GM23338 (cell line): ENCODE measurements at regions not wholly inside any gene's neighbourhood (a gene's known extent, or its start where the extent isn't known, plus 50 kb on each side); places are given as distances from the start of the nearest gene placed in this dataset.

ENCODE experiments used
- ATAC-seq: fragments of 200-7000 bp; cut with Tn5 transposase; 3 replicates; pipeline ENCODE4 v1.9.1; 2020
- DNase-seq: peaks from one replicate; pipeline ENCODE4 v3.0.0-alpha.2; 2015; ENCODE audit warnings: low spot score
- H2AFZ ChIP-seq: fragments of 200-600 bp; sonication (generic); 2 replicates; pipeline ENCODE4 v1.8.0; 2016; ENCODE audit warnings: antibody characterized with exemption, mild to moderate bottlenecking, moderate library complexity
- H3F3A ChIP-seq: fragments of 200-600 bp; sonication (generic); replicated peaks from 2 replicates; pipeline ENCODE4 v1.8.0; 2017; ENCODE audit warnings: antibody characterized with exemption, mixed run types, low read depth
- H3K27ac ChIP-seq: fragments of 200-600 bp; sonication (generic); 2 replicates; pipeline ENCODE4 v1.6.1; 2016; ENCODE audit warnings: low read depth
- H3K27me3 ChIP-seq: fragments of 200-600 bp; sonication (generic); 2 replicates; pipeline ENCODE4 v1.8.0; 2016; ENCODE audit warnings: mild to moderate bottlenecking, mixed run types, moderate library complexity; ENCODE audit not compliant: insufficient read depth
- H3K36me3 ChIP-seq: fragments of 200-600 bp; sonication (generic); 2 replicates; pipeline ENCODE4 v1.8.0; 2016; ENCODE audit warnings: mild to moderate bottlenecking; ENCODE audit not compliant: insufficient read depth
- H3K4me1 ChIP-seq: fragments of 200-600 bp; sonication (generic); 2 replicates; pipeline ENCODE4 v1.8.0; 2016; ENCODE audit warnings: mild to moderate bottlenecking, moderate library complexity; ENCODE audit not compliant: insufficient read depth
- H3K4me2 ChIP-seq: fragments of 200-600 bp; sonication (generic); 2 replicates; pipeline ENCODE4 v1.7.1; 2017; ENCODE audit warnings: mixed run types
- H3K4me3 ChIP-seq: fragments of 200-600 bp; sonication (generic); 2 replicates; pipeline ENCODE4 v1.6.1; 2016; ENCODE audit warnings: mixed run types
- H3K79me2 ChIP-seq: fragments of 200-600 bp; sonication (generic); replicated peaks from 2 replicates; pipeline ENCODE4 v1.8.0; 2017; ENCODE audit warnings: mild to moderate bottlenecking; ENCODE audit not compliant: insufficient read depth
- H3K9me2 ChIP-seq: fragments of 200-600 bp; sonication (generic); 2 replicates; pipeline ENCODE4 v1.8.0; 2017; ENCODE audit not compliant: insufficient read depth
- H4K20me1 ChIP-seq: fragments of 200-600 bp; sonication (generic); replicated peaks from 2 replicates; pipeline ENCODE4 v1.8.0; 2017; ENCODE audit warnings: mild to moderate bottlenecking; ENCODE audit not compliant: insufficient read depth
- H3K27ac Mint-ChIP-seq: 2 replicates; pipeline ENCODE4 v1.8.0; 2020; ENCODE audit warnings: inconsistent platforms, mild to moderate bottlenecking, moderate library complexity, mixed read lengths
- H3K27me3 Mint-ChIP-seq: 3 replicates; pipeline ENCODE4 v1.8.0; 2022; ENCODE audit warnings: low read depth, mild to moderate bottlenecking, moderate library complexity, mixed read lengths, inconsistent platforms; ENCODE audit not compliant: insufficient read depth, poor library complexity
- H3K36me3 Mint-ChIP-seq: 3 replicates; pipeline ENCODE4 v1.8.0; 2021; ENCODE audit warnings: low read depth, mild to moderate bottlenecking, inconsistent platforms, moderate library complexity, mixed read lengths
- H3K4me1 Mint-ChIP-seq: 3 replicates; pipeline ENCODE4 v1.8.0; 2020; ENCODE audit warnings: mild to moderate bottlenecking, inconsistent platforms, mixed read lengths
- H3K4me3 Mint-ChIP-seq: 3 replicates; pipeline ENCODE4 v1.8.0; 2021; ENCODE audit warnings: moderate library complexity, mild to moderate bottlenecking, inconsistent platforms, mixed read lengths
- H3K9me3 Mint-ChIP-seq: 3 replicates; pipeline ENCODE4 v1.8.0; 2020; ENCODE audit warnings: moderate library complexity, mild to moderate bottlenecking, inconsistent platforms, mixed read lengths
- CREB1 ChIP-seq: fragments of 250-450 bp; sonication (Bioruptor Pico); IDR thresholded peaks from 2 replicates; pipeline ENCODE4 v1.5.0; 2020; ENCODE audit warnings: low read depth, mild to moderate bottlenecking, moderate library complexity
- NANOG ChIP-seq: IDR thresholded peaks from 2 replicates; pipeline ENCODE4 v1.6.1; 2016; ENCODE audit warnings: antibody characterized with exemption, borderline replicate concordance
- POLR2AphosphoS5 ChIP-seq: IDR thresholded peaks from 2 replicates; pipeline ENCODE4 v1.6.1; 2016; ENCODE audit warnings: antibody characterized with exemption, low read depth
- STAT1 ChIP-seq: IDR thresholded peaks from one replicate; pipeline ENCODE4 v1.6.1; 2016; ENCODE audit warnings: antibody characterized with exemption; ENCODE audit not compliant: unreplicated experiment
- TF ChIP-seq, protein P1 (sequence below), 2 experiments: fragments of 200-600 bp in 1 of 2; sonication (generic) in 1 of 2; conservative IDR thresholded peaks; 2 replicates each; pipeline versions ENCODE4 v1.5.1 to v1.6.1; 2016 to 2017; ENCODE audit warnings: antibody characterized with exemption in 2 of 2, low read depth in 2 of 2, mild to moderate bottlenecking in 2 of 2, moderate library complexity in 1 of 2
- TF ChIP-seq, protein P2 (sequence below): IDR thresholded peaks from 2 replicates; pipeline ENCODE4 v1.6.1; 2016; ENCODE audit warnings: antibody characterized with exemption
- TF ChIP-seq, protein P3 (sequence below): IDR thresholded peaks from one replicate; pipeline ENCODE4 v1.6.1; 2018; ENCODE audit warnings: antibody characterized with exemption; ENCODE audit not compliant: unreplicated experiment
- TF ChIP-seq, protein P4 (sequence below): fragments of 250-450 bp; sonication (Bioruptor Pico); IDR thresholded peaks from 2 replicates; pipeline ENCODE4 v1.5.0; 2020; ENCODE audit warnings: mild to moderate bottlenecking, moderate library complexity

DNA sequence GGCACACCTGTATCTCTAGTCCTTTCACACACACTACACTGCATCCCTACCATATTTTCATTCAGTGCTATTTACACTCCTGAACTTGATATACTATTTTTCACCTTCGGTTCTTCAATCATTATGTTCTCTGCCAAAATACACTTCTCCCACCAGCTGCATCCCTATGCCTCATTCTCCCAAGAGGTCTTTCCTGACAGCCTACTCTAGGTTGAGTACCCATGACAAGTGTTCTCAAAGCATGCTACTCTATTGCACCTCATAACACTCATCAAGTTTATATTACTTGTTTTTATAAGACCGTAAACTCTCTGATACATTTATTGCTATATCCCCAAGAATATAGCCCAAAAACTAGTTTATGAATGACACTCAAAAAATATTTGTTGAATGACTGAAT, 549.5 kb downstream of the PYDC2 start:
- no peaks in the 10 kb centered on the region for H3K4me1 Mint-ChIP-seq
- H3K27me3 ChIP-seq: no peaks in the 10 kb centered on the region
- H3K4me2 ChIP-seq: no peak overlapping the region
- H3F3A ChIP-seq: no peaks in the 10 kb centered on the region
- peaks cover 5% of the 10 kb centered on the region; the same call in 1 of the 2 replicates for H3K9me2 ChIP-seq
- no peak overlapping the region for H3K27ac Mint-ChIP-seq
- no peak overlapping the region for H3K27ac ChIP-seq
- H3K4me3 ChIP-seq: no peak overlapping the region
- H3K36me3 Mint-ChIP-seq: peaks cover 7% of the 10 kb centered on the region; the same call in 1 of the 3 replicates
- no peaks in the 10 kb centered on the region for H3K36me3 ChIP-seq
- ATAC-seq (no peak), DNase-seq (no peak)
- no peaks in the 10 kb centered on the region for H4K20me1 ChIP-seq
- no peak overlapping the region for H2AFZ ChIP-seq
- TF ChIP-seq NANOG (no peak), POLR2AphosphoS5 (no peak), CREB1 (CRISPR knock-in tag) (no peak), STAT1 (no peak)
- TF ChIP-seq, protein P1, sequence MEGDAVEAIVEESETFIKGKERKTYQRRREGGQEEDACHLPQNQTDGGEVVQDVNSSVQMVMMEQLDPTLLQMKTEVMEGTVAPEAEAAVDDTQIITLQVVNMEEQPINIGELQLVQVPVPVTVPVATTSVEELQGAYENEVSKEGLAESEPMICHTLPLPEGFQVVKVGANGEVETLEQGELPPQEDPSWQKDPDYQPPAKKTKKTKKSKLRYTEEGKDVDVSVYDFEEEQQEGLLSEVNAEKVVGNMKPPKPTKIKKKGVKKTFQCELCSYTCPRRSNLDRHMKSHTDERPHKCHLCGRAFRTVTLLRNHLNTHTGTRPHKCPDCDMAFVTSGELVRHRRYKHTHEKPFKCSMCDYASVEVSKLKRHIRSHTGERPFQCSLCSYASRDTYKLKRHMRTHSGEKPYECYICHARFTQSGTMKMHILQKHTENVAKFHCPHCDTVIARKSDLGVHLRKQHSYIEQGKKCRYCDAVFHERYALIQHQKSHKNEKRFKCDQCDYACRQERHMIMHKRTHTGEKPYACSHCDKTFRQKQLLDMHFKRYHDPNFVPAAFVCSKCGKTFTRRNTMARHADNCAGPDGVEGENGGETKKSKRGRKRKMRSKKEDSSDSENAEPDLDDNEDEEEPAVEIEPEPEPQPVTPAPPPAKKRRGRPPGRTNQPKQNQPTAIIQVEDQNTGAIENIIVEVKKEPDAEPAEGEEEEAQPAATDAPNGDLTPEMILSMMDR (conservative IDR thresholded peaks at IDR 0.05; ENCODE audit: low read depth in 2 of 2): no peak
- TF ChIP-seq, protein P2, sequence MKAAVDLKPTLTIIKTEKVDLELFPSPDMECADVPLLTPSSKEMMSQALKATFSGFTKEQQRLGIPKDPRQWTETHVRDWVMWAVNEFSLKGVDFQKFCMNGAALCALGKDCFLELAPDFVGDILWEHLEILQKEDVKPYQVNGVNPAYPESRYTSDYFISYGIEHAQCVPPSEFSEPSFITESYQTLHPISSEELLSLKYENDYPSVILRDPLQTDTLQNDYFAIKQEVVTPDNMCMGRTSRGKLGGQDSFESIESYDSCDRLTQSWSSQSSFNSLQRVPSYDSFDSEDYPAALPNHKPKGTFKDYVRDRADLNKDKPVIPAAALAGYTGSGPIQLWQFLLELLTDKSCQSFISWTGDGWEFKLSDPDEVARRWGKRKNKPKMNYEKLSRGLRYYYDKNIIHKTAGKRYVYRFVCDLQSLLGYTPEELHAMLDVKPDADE: no peak
- TF ChIP-seq, protein P3, sequence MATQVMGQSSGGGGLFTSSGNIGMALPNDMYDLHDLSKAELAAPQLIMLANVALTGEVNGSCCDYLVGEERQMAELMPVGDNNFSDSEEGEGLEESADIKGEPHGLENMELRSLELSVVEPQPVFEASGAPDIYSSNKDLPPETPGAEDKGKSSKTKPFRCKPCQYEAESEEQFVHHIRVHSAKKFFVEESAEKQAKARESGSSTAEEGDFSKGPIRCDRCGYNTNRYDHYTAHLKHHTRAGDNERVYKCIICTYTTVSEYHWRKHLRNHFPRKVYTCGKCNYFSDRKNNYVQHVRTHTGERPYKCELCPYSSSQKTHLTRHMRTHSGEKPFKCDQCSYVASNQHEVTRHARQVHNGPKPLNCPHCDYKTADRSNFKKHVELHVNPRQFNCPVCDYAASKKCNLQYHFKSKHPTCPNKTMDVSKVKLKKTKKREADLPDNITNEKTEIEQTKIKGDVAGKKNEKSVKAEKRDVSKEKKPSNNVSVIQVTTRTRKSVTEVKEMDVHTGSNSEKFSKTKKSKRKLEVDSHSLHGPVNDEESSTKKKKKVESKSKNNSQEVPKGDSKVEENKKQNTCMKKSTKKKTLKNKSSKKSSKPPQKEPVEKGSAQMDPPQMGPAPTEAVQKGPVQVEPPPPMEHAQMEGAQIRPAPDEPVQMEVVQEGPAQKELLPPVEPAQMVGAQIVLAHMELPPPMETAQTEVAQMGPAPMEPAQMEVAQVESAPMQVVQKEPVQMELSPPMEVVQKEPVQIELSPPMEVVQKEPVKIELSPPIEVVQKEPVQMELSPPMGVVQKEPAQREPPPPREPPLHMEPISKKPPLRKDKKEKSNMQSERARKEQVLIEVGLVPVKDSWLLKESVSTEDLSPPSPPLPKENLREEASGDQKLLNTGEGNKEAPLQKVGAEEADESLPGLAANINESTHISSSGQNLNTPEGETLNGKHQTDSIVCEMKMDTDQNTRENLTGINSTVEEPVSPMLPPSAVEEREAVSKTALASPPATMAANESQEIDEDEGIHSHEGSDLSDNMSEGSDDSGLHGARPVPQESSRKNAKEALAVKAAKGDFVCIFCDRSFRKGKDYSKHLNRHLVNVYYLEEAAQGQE: no peak
- TF ChIP-seq, protein P4, sequence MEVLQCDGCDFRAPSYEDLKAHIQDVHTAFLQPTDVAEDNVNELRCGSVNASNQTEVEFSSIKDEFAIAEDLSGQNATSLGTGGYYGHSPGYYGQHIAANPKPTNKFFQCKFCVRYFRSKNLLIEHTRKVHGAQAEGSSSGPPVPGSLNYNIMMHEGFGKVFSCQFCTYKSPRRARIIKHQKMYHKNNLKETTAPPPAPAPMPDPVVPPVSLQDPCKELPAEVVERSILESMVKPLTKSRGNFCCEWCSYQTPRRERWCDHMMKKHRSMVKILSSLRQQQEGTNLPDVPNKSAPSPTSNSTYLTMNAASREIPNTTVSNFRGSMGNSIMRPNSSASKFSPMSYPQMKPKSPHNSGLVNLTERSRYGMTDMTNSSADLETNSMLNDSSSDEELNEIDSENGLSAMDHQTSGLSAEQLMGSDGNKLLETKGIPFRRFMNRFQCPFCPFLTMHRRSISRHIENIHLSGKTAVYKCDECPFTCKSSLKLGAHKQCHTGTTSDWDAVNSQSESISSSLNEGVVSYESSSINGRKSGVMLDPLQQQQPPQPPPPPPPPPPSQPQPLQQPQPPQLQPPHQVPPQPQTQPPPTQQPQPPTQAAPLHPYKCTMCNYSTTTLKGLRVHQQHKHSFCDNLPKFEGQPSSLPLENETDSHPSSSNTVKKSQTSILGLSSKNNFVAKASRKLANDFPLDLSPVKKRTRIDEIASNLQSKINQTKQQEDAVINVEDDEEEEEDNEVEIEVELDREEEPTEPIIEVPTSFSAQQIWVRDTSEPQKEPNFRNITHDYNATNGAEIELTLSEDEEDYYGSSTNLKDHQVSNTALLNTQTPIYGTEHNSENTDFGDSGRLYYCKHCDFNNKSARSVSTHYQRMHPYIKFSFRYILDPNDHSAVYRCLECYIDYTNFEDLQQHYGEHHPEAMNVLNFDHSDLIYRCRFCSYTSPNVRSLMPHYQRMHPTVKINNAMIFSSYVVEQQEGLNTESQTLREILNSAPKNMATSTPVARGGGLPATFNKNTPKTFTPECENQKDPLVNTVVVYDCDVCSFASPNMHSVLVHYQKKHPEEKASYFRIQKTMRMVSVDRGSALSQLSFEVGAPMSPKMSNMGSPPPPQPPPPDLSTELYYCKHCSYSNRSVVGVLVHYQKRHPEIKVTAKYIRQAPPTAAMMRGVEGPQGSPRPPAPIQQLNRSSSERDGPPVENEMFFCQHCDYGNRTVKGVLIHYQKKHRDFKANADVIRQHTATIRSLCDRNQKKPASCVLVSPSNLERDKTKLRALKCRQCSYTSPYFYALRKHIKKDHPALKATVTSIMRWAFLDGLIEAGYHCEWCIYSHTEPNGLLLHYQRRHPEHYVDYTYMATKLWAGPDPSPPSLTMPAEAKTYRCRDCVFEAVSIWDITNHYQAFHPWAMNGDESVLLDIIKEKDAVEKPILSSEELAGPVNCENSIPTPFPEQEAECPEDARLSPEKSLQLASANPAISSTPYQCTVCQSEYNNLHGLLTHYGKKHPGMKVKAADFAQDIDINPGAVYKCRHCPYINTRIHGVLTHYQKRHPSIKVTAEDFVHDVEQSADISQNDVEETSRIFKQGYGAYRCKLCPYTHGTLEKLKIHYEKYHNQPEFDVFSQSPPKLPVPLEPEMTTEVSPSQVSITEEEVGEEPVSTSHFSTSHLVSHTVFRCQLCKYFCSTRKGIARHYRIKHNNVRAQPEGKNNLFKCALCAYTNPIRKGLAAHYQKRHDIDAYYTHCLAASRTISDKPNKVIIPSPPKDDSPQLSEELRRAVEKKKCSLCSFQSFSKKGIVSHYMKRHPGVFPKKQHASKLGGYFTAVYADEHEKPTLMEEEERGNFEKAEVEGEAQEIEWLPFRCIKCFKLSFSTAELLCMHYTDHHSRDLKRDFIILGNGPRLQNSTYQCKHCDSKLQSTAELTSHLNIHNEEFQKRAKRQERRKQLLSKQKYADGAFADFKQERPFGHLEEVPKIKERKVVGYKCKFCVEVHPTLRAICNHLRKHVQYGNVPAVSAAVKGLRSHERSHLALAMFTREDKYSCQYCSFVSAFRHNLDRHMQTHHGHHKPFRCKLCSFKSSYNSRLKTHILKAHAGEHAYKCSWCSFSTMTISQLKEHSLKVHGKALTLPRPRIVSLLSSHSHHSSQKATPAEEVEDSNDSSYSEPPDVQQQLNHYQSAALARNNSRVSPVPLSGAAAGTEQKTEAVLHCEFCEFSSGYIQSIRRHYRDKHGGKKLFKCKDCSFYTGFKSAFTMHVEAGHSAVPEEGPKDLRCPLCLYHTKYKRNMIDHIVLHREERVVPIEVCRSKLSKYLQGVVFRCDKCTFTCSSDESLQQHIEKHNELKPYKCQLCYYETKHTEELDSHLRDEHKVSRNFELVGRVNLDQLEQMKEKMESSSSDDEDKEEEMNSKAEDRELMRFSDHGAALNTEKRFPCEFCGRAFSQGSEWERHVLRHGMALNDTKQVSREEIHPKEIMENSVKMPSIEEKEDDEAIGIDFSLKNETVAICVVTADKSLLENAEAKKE (CRISPR knock-in tag): no peak
- peaks cover 3% of the 10 kb centered on the region for H3K27me3 Mint-ChIP-seq
- no peaks in the 10 kb centered on the region for H3K79me2 ChIP-seq
- H3K4me3 Mint-ChIP-seq: no peak overlapping the region
- H3K4me1 ChIP-seq: no peaks in the 10 kb centered on the region
- H3K9me3 Mint-ChIP-seq: peaks cover 8% of the 10 kb centered on the region; the same call in 1 of the 3 replicates
